Fibroblast of pulmonary artery (primary cell): ENCODE measurements at regions not wholly inside any gene's neighbourhood (a gene's known extent, or its start where the extent isn't known, plus 50 kb on each side); places are given as distances from the start of the nearest gene placed in this dataset.

Experiments
- DNase-seq: peaks from one replicate; pipeline ENCODE4 v3.0.0-alpha.2; 2010; ENCODE audit warnings: low read depth
- H3K4me3 ChIP-seq: replicated peaks from 2 replicates; pipeline ENCODE4 v1.5.1; 2011; ENCODE audit warnings: low read depth, mild to moderate bottlenecking, control low read depth, low read length, moderate library complexity
- TF ChIP-seq, protein P1 (sequence below): IDR thresholded peaks from 2 replicates; pipeline ENCODE4 v1.5.1; 2011; ENCODE audit warnings: mild to moderate bottlenecking, control low read depth, low read length, inconsistent platforms; ENCODE audit errors: missing control alignments

- H3K4me3 ChIP-seq: no peak overlapping the region
- no peak for DNase-seq
- TF ChIP-seq, protein P1, sequence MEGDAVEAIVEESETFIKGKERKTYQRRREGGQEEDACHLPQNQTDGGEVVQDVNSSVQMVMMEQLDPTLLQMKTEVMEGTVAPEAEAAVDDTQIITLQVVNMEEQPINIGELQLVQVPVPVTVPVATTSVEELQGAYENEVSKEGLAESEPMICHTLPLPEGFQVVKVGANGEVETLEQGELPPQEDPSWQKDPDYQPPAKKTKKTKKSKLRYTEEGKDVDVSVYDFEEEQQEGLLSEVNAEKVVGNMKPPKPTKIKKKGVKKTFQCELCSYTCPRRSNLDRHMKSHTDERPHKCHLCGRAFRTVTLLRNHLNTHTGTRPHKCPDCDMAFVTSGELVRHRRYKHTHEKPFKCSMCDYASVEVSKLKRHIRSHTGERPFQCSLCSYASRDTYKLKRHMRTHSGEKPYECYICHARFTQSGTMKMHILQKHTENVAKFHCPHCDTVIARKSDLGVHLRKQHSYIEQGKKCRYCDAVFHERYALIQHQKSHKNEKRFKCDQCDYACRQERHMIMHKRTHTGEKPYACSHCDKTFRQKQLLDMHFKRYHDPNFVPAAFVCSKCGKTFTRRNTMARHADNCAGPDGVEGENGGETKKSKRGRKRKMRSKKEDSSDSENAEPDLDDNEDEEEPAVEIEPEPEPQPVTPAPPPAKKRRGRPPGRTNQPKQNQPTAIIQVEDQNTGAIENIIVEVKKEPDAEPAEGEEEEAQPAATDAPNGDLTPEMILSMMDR: no peak
These were observed 114.5 kb downstream of the DDX53 start for GRCh38 chrX:23114241-23114640.

DNA sequence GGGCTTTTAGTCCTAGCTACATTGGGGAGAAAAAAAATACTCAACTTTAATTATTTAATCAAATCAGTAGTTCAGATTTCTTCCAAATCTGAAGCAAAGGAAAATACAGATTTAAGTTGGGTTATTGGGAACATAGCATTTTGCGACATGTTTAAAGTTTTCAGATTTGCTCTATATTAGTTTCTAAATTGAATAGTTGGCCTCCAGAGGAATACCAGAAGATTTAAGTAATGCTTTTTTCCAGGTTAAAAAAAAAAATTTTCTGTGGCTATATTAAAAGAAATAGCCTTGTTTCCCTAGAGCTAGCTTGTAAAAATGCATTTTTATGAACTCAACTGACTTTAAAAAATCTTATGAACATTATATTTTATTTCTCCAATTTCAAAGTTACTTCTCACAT, 115.9 kb downstream of the DDX53 start:
- TF ChIP-seq, protein P1: no peak
- H3K4me3 ChIP-seq: no peak overlapping the region
- DNase-seq: no peak

DNA sequence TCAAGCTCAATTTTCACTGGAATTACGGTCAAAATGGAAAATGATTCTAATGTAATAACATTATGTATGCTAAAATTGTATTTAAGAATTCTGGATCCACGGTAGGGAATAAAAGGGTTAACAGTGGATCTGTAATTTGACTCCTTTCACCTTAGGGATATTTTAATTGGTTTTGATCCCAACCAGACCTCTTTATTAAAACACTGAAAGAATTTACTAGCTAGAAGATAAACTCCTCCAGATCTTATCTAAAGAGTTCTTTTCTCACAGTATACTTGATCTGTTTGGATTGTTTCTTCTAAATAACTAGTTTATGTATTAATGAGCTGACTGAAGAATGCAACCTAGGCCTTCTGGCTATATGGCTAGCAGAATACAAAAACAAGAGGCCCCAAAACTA, 118.4 kb downstream of the DDX53 start:
- no peak overlapping the region for H3K4me3 ChIP-seq
- DNase-seq: no peak
- TF ChIP-seq, protein P1: no peak

DNA sequence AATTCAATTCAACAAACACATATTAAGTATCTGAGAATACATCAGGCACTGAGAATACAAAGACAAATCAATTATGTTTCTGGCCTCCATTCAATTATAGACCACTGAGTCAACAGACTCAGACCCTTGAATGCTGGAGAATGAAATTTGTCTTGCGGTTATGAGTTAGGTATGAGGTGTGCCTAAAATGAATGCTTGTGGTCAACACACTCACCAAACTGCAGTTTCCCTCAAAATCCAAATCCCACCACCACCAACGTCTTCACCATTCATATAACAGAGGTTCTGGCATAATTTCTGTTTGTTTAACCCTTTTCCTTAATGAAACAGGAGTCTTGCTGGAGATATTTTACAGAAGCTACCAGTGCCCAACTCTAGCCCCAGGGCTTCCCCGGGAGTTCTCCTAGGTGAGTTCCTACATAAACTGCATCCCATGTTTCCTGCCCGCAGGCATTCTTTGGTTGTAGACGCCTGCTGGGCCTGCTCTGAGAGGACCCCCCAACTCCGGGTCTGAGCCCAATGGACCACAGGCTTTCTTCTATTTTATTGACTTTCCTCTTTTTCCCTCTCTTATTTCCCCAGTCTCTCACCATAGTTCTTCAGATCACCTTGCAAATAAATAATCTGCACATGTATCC, 119.2 kb downstream of the DDX53 start:
- no peak overlapping the region for H3K4me3 ChIP-seq
- DNase-seq: no peak
- TF ChIP-seq, protein P1: no peak

- H3K4me3 ChIP-seq: no peak overlapping the region
- DNase-seq: no peak
- TF ChIP-seq, protein P1: no peak
These were observed 127.8 kb downstream of the DDX53 start for GRCh38 chrX:23127586-23127985.

DNA sequence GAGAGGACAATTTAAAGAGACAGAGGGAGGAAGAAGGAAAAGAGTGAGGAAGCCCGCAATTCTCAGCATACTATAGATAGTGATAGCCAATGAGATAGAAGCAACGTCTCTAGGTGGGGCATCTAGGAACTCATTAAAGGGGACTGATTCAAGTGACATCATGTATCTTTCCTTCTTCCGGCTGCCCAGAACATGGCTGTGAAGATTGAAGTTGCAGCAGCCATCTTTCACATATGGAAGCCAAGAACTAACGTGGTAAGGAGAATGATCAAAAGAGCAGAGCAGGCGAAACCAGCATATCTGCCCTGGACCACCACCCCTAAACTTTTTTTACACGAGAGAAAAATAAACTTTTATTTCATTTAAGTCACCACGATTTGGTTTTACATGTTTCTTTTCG, 133.8 kb downstream of the DDX53 start:
- DNase-seq: no peak
- TF ChIP-seq, protein P1: no peak
- H3K4me3 ChIP-seq: no peak overlapping the region

DNA sequence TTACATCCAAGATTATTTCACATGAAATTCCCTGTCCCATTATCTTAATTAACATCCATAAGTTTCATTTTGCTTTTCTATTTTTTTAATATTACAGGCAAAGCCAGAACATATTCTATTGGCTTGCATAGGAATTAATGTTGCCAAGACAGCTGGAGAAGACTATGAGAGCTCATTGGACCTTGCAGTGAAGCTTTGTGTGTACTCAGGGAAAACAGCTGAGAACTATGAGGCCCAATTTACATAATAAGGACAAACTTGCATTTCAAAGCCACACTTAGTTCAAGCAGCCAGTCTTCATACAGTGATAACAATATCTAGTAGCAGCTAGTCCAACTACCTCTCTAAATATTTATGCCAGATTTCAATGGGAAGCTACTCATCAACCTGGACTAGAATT, 134.4 kb downstream of the DDX53 start:
- no peak overlapping the region for H3K4me3 ChIP-seq
- TF ChIP-seq, protein P1: no peak
- DNase-seq: no peak
